ENCODE measurements at regions not wholly inside any gene's neighbourhood (a gene's known extent, or its start where the extent isn't known, plus 50 kb on each side); places are given as distances from the start of the nearest gene placed in this dataset.

- TF ChIP-seq CTCF (IDR thresholded peaks at IDR 0.05) (no peak), POLR2A (IDR thresholded peaks at IDR 0.05) (no peak)
Observed at GRCh38 chr11:112751329-112751728, 209.9 kb upstream of the NCAM1 start.
